HG03378 (cell line): ENCODE measurements at regions not wholly inside any gene's neighbourhood (a gene's known extent, or its start where the extent isn't known, plus 50 kb on each side); places are given as distances from the start of the nearest gene placed in this dataset.

Source experiments
- ATAC-seq: cut with Tn5 transposase; IDR thresholded peaks from one replicate; pipeline ENCODE4 v1.9.1; 2021; ENCODE audit warnings: mild to moderate bottlenecking, moderate library complexity; ENCODE audit not compliant: unreplicated experiment

DNA sequence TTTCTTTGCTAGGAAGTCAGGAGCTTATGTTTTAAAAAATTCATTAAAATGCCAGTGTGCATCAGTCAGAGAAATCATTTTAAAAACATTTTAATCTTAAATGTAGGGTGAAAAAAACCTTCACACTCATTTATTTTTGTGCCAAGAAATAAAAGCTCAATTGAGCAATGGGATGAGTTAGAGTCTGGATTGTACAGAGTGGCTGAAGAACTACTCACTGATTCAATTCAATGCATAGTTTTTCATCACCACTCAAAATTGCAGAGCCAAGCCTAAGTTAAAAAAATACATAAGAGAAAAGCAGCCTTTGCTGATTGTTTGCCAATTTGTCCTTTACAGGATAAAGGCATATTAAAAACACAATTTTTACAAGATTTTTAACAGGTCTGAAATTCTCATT lies 168.2 kb upstream of the DMRTA1 start:
- no peak for ATAC-seq

DNA sequence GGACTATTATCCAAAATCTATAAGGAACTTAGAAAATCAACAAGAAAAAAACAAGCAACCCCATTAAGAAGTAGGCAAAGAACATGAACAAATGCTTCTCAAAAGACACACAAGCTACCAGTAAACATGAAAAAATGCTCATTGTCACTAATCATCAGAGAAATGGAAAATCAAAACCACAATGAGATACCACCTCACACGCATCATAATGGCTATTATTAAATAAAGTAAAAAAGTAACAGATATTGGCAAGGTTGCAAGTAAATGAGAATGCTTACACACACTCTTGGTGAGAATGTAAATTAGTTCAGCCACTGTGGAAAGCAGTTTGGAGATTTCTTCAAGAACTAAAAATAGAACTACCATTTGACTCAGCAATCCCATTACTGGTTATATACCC lies 167.0 kb upstream of the DMRTA1 start:
- no peak for ATAC-seq

DNA sequence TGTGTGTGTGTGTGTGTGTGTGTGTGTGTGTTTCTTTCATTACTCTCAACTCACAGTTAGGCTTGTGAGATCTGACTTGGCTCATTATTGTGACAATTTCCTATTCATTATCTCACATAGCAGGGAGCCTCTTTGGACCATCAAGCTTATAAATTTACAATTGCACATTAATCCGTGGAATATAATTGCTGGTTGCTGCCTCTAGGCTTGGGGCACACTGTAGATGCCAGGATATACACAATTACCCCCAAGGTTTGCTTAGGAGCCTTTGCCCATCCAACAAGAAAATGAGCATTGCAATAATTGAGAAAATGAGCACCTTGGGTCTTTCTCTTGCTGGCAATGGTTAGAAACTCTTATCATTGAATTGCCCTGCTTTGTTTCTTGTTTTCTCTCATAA lies 161.6 kb upstream of the DMRTA1 start:
- no peak for ATAC-seq

DNA sequence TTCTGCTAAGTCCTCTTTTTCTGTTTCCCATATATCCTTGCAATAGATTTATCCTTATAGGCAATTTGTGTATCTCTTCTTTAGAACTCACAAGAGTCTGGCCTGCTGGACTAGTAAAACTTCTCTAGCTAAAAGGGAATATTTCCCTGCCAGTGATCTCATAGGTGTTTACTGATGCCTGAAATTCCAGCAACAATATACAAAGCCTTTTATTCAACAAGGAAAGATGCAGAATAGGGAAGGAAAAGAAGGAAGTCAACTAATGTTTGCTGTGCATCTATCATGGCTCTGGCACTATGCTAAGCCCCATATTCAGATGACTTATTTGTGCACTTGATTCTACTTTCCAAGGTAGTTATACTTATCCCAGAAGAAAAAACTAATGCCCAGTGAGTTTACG lies 160.0 kb upstream of the DMRTA1 start:
- no peak for ATAC-seq

DNA sequence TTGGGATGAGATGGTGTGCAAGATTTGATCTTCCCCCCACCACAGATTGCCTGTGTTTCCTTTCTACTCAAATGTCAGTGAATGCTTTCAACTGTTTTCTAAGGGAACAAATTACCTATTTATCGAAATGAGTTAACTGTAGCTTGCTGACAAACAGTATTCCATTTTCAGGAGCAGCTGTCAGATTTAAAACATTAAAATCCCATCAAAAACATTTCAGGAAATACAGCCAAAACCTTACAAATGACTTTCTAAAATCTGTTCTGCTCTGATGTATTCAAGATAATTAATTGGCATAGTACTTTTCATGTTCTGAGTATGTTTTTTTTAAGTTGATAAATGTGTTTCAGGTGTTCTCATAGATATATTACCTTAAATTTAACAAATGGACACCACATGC lies 158.0 kb upstream of the DMRTA1 start:
- no peak for ATAC-seq

DNA sequence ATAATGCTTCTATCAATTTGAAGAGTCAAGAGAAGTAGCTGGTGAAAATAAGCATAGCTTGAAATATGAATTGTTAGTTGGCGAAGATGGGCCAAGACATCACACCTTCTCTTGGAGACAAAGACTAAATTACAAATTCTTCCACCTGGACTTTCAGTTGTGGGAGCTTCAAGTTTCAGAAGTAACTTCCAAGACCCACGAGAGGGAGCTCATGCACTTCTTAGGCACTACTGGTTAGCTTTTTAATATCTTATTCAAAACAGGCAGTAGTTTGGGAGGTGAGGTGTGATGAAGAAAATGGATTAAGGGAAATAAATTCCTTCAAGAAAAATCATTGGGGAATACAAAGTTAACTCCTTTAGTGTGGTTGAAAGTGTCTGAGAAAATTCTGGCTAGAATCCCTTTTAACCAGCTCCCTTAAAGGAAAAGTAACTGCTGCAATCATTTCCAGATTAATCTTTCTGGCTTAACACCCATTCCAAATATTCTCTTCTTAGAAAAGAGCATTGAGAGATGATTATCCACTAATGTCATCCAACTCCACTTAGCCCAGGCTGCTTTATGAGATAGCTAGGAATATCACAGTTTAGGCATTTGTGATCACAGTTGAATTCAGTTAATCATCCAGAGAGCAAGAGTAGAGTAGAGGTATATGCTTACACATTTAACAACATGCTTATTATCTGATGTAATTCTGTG lies 139.5 kb upstream of the DMRTA1 start:
- no peak for ATAC-seq

DNA sequence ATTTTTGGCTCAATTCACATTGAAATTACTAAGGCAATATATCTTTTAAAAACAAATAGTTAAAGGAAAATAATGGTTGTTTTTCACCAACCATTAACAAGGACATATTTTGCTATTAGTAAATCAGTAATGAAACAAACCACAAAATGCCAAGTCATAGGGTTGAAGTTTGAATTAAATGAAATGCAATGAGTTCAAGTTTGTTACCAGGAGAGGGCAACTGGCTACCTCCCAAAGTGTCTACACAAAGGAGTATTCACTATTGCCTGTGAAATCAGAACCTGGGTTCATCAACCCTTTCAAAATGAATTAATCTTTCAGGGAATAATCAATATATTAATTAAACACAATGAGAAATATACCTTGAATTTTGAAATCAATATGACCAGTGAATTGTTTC lies 138.4 kb upstream of the DMRTA1 start:
- ATAC-seq, result no peak

DNA sequence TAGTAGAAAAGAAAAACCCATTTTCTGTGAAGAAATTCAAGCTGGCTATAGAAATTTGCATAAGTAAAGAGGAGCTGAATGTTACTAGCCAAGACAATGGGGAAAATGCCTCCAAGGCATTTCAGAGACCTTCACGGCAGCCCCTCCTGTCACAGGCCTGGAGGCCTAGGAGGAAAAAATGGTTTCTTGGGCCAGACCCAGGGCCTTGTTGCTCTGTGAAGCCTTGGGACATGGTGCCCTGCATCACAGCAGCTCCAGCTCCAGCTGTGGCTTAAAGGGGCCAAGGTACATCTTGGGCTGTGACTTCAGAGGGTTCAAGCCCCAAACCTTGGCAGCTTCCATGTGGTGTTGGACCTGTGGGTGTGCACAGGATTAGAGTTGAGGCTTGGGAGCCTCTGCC lies 130.0 kb upstream of the DMRTA1 start:
- ATAC-seq, result no peak

DNA sequence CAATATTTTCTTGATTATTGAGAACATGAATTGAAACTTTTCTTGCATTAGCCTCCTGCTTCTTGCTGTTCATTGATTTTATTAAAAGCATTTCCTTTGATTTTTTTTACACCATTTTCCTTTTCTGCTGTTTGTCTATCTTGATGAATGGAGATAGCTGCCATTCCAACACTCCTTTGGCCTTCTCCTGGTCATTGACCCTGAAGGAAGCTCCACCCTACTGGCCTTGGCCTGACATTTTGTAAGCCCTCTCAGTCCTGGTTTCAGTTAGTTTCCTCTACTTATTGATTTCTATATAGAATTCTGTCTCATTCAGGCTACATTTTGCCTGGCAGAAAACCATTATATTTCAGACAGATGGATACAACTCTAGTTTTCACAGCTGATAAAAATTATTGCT lies 115.1 kb upstream of the DMRTA1 start:
- no peak for ATAC-seq

DNA sequence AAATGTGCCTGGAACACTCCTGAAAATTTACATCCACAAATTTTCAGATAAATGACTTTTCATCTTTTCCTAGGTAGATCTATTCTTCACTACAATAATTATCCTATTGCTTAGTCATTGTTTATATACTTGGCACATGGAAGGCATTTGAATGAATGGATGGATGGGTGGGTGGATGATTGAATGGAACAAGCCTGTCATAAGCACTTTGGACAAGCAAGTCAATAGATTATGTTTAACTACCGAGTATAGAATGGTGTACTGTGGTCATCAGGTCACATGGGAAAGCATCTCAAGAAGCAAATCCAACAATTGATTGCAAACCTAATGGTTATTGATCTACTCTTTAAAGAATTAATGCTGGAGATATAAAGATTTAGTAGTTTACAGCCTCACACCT lies 114.4 kb upstream of the DMRTA1 start:
- ATAC-seq, result no peak

DNA sequence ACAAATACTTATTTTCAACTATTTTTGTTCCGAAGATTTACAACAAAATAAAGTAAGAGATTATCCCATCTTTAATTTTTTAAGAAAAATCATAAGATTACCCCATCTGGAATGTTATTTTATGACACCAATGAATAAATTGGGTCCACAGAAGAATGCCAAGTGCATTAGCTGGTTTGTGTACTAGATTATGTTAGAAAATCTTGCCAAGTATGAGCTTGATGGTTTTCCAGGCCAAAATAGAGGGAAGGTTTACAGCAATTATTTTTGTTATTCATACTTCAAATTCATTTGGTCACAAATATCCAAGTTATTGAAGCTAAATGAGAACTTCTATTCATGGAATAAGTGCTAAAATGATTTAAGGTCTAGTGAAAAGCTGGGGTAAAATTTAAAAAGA lies 109.4 kb upstream of the DMRTA1 start:
- no peak for ATAC-seq

DNA sequence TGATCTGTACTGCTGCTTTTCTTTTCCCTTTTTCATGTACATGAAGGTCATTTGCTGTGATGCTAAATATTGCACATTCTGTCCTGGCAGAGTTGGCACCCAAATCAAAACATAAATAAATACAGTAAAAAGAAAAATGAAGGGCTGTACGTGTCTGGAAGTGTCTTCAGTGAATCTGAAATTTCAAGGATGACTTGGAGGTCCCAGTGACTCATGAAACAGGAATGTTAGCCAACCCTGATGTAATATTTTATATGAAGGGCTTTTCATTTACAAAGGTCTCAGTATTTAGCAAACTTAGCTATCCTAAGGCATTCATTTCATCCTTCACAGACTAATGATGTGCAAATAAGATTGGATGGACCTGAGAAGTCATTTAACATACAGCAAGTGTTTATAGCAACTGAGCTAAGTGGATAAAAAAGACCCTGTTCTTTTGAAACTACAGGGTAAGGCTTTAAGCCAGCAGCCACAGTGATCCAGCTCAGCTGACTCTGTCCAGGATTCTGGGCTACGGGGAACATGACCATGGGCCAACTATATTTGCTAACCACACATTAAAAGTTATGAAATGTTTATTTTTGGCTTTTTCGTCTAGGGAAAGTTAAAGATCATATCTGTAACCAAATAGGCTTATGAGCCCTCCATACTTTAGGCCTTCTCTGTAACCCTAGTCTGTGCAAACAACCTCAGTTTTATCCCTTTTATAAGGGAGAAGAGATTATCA lies 104.0 kb upstream of the DMRTA1 start:
- no peak for ATAC-seq

DNA sequence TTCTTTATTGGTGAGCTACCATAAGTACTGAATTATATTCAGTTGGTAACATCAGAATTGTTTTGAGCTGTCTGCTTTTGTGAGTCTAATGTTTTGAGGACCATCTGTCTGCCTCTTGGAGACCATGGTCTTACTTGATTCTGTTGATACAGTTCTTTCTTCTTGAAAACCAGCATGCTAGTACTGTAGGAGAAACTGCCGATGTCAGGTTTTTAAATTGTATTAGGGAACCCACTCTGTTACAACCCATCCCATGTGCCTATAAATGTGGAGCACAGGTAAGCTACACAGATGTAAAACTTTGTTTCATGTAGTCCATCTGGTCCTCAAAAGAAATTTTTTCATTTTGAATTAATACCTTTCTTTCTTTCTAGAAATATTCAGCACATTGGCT lies 103.4 kb upstream of the DMRTA1 start:
- ATAC-seq, result no peak

DNA sequence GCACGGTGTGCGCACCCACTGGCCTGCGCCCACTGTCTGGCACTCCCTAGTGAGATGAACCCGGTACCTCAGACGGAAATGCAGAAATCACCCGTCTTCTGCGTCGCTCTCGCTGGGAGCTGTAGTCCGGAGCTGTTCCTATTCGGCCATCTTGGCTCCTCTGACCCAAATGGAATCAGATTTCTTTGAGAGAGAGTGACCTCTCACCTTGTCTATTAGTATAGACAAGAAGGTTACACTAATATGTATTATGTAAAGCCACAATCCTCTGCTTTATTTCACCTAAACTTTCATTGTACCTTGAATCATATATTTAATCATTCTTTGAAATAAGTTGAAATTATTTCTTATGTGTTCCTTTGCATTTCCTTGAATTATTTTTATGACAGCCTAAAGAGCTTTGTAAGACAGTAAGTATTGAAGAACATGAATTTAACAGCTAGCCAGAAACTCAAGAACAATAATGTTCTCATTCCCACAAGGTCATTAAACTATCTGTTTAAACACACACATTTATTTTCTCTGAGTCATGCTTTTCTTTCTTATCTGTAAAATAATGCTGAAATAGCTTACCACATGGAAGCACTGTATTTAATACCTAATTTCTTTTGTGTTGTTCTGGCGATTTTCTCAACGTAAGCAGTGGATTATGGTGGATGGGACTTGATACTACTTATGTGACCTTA lies 91.8 kb upstream of the DMRTA1 start:
- no peak for ATAC-seq

DNA sequence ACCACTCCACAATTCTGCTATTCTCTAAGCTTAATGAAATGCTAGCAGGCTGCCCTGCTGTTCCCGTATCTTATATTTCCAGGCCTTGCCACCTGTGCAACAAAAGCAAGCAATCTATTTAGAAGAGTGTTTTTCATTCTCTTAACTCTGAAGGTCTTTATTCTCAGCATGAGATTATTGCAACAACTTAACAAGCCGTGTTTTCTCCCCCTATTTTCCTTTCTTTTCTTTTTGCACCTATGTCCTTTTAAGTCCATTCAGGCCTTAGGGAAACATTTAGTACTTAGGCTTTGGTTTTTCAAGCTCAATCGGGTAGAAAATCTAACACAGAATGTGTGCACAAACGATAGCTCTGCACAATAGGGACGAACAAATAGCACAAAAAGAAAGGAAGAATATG lies 89.6 kb upstream of the DMRTA1 start:
- ATAC-seq, result no peak

DNA sequence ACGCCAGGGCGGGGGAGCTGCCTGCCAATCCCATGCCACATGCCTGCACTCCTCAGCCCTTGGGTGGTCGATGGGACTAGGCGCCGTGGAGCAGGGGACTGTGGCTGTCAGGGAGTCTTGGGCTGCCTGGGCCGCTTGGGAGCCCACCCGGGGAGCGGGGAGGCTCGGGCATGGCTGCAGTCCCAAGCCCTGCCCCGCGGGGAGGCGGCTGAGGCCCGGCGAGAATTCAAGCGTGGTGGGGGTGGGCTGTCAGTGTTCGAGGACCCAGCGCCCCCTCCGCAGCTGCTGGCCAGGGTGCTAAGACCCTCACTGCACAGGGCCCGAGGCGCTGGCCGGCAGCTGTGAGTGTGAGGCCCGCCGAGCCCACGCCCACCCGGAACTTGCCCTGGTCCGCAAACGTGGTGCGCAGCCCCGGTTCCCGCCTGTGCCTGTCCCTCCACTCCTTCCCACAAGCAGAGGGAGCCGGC lies 83.2 kb upstream of the DMRTA1 start:
- no peak for ATAC-seq

DNA sequence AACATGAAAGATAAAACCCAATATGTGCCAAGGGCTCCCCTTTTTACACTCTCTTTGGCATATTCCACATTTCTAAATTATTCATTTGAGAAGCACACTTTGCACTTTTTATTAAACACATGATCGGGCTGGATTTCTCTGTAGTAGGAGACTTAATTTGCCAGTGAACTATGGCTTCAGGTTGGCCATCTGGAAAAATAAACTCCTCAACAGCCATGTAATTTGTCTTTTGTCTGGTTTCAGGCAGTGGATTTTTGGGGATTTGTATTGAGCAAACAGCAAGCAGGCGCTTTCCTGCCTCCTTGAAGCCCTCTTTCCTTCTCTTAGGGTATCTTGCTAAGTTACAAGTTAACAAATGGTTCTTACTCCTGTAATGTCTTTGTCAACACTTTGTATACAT lies 73.0 kb upstream of the DMRTA1 start:
- ATAC-seq, result no peak

DNA sequence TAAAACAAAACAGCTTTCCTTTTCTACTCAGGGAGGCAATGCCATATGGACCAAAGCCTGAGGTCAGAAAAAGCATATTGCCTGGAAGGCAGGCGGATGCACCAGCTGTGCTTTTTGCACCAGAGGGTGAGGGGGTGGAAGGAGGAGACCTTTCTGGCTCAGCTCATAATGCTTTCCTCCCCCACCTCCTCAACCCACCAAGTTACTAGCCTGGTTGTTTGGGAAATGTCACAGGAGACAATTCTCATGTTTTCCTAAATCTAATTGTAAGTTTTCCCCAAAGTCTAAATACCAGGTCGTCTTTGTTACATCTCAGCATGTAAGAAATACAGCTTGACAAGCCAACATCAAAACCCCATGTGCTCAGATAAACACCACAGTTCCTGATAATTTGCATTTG lies 72.6 kb upstream of the DMRTA1 start:
- ATAC-seq, result no peak

DNA sequence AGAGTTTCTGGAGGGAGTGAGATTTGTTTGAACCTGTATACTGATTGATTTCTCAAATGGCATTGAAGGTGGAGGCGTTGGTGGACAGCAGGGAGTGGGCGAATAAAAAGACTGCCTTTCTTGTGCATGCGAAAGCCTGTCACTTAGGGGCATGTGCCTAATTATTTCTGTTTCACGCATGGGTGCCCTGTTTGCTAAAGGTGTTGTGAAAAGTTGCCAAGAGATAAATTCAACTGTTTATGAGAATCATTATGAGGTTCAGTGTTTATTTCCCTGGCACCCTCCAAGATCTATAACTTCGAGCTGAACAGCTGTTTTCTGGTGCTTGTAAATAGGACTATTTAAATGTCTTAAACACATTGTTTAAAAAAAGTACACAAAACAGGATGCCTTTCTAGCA lies 67.4 kb upstream of the DMRTA1 start:
- ATAC-seq, result no peak

DNA sequence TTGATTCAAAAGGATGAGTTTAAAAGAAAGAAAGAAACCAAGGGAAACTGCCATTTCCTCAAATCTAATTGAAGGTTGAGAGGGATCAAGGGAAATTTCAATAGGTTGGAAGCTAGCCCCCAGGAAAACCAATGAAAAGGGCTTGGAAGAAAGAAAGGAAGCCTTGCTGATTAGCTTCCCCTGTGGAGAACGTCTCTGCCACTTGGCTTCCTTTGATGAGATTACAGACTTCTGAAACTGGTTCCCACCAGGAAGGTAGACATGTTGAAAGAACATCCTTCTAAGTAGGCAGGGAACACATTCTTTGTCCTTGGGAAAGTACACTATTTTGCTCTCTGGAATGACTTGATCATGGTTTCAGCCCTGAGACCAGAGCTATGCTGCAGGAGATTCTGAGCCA lies 65.5 kb upstream of the DMRTA1 start:
- ATAC-seq, result no peak

DNA sequence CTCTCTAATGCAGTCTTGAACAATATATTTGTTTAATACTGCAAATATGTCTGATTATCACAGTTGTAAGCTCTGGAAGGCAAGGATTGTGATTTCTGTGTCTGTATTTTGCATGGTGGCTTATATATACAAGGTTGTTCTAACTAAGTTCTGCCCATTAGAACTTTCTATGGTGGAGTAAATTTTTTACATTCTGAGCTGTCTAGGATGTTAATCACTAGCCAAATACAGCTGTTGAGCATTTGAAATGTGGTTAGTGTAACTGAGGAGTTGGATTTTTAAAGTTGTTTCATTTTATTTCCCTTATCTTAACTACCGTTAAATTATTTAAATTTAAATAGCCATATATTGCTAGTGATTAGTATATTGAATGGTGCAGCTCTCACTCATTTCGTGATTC lies 64.3 kb upstream of the DMRTA1 start:
- ATAC-seq, result no peak

DNA sequence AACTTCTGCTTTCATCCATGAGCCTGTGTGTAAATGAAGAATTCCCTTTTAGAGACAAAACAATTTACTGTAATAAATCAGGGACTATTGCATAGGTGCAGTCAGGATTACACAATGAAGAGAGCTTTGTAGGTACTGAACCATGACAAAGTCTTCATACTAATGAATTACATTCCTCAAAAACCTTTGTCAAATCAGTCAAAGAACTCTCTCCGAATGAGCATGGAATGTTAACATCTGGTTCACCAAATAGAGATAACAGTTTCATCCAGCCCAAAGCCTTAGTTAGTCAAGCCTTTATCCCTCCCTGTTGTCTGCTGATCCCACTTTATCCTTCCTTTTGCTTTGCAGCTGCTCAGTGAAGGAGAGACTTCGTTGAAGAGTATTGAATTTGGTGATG lies 62.9 kb upstream of the DMRTA1 start:
- ATAC-seq, result no peak
